ENCODE measurements at regions not wholly inside any gene's neighbourhood (a gene's known extent, or its start where the extent isn't known, plus 50 kb on each side); places are given as distances from the start of the nearest gene placed in this dataset.

- Mint-ChIP-seq H3K36me3 (no peaks in the 10 kb centered on the region), H3K27me3 (no peaks in the 10 kb centered on the region), H3K9me3 (no peaks in the 10 kb centered on the region), H3K4me3 (no peak overlapping the region), H3K27ac (no peak overlapping the region), H3K4me1 (no peaks in the 10 kb centered on the region)
- DNase-seq = no peak
- CTCF ChIA-PET = no interaction called here
Observed at GRCh38 chr3:3701949-3702348, 97.3 kb upstream of the LRRN1 start.

GRCh38 chr3:3699816-3700633 lies 99.2 kb upstream of the LRRN1 start:
- no peaks in the 10 kb centered on the region for H3K4me1 Mint-ChIP-seq
- no peak overlapping the region for H3K4me3 Mint-ChIP-seq
- no peaks in the 10 kb centered on the region for H3K36me3 Mint-ChIP-seq
- CTCF ChIA-PET = no interaction called here
- DNase-seq = no peak
- no peaks in the 10 kb centered on the region for H3K27me3 Mint-ChIP-seq
- no peaks in the 10 kb centered on the region for H3K9me3 Mint-ChIP-seq
- no peak overlapping the region for H3K27ac Mint-ChIP-seq

- H3K4me3 Mint-ChIP-seq = no peak overlapping the region
- CTCF ChIA-PET = no interaction called here
- no peak overlapping the region for H3K27ac Mint-ChIP-seq
- H3K27me3 Mint-ChIP-seq = no peaks in the 10 kb centered on the region
- no peaks in the 10 kb centered on the region for H3K4me1 Mint-ChIP-seq
- H3K9me3 Mint-ChIP-seq = no peaks in the 10 kb centered on the region
- DNase-seq = no peak
- no peaks in the 10 kb centered on the region for H3K36me3 Mint-ChIP-seq
Observed at GRCh38 chr3:3699407-3699806, 99.8 kb upstream of the LRRN1 start.

GRCh38 chr3:3696345-3696744 lies 102.9 kb upstream of the LRRN1 start:
- DNase-seq = no peak
- Mint-ChIP-seq H3K4me1 (no peaks in the 10 kb centered on the region), H3K27me3 (no peaks in the 10 kb centered on the region), H3K36me3 (no peaks in the 10 kb centered on the region), H3K27ac (no peak overlapping the region), H3K4me3 (no peak overlapping the region), H3K9me3 (no peaks in the 10 kb centered on the region)
- CTCF ChIA-PET = no interaction called here

- Mint-ChIP-seq H3K27me3 (no peaks in the 10 kb centered on the region), H3K4me3 (no peak overlapping the region), H3K4me1 (no peaks in the 10 kb centered on the region), H3K9me3 (no peaks in the 10 kb centered on the region), H3K36me3 (no peaks in the 10 kb centered on the region), H3K27ac (no peak overlapping the region)
- DNase-seq = no peak
- CTCF ChIA-PET = no interaction called here
Observed at GRCh38 chr3:3693593-3693992, 105.6 kb upstream of the LRRN1 start.

GRCh38 chr3:3689601-3690375 lies 109.4 kb upstream of the LRRN1 start:
- Mint-ChIP-seq H3K27ac (no peak overlapping the region), H3K4me1 (no peaks in the 10 kb centered on the region), H3K36me3 (no peaks in the 10 kb centered on the region), H3K4me3 (no peak overlapping the region), H3K9me3 (no peaks in the 10 kb centered on the region), H3K27me3 (no peaks in the 10 kb centered on the region)
- no peak for DNase-seq
- CTCF ChIA-PET = no interaction called here

- no peak for DNase-seq
- no peaks in the 10 kb centered on the region for H3K36me3 Mint-ChIP-seq
- H3K27me3 Mint-ChIP-seq = no peaks in the 10 kb centered on the region
- no peaks in the 10 kb centered on the region for H3K9me3 Mint-ChIP-seq
- H3K4me3 Mint-ChIP-seq = no peak overlapping the region
- no peaks in the 10 kb centered on the region for H3K4me1 Mint-ChIP-seq
- H3K27ac Mint-ChIP-seq = no peak overlapping the region
- CTCF ChIA-PET = interaction anchor here (0.7 kb wide), 1 partner anchor 1865 kb away, joined by 3 read pairs; no protein-coding TSS in a partner anchor
Observed at GRCh38 chr3:3686907-3687648, 112.2 kb upstream of the LRRN1 start.

- Mint-ChIP-seq H3K4me1 (no peaks in the 10 kb centered on the region), H3K27me3 (no peaks in the 10 kb centered on the region), H3K9me3 (no peaks in the 10 kb centered on the region), H3K36me3 (no peaks in the 10 kb centered on the region), H3K4me3 (no peak overlapping the region), H3K27ac (no peak overlapping the region)
- no peak for DNase-seq
- CTCF ChIA-PET = no interaction called here
Observed at GRCh38 chr3:3685721-3686120, 113.5 kb upstream of the LRRN1 start.

GRCh38 chr3:3683261-3683660 lies 116.0 kb upstream of the LRRN1 start:
- H3K4me3 Mint-ChIP-seq = no peak overlapping the region
- no peaks in the 10 kb centered on the region for H3K9me3 Mint-ChIP-seq
- no peaks in the 10 kb centered on the region for H3K36me3 Mint-ChIP-seq
- H3K4me1 Mint-ChIP-seq = no peaks in the 10 kb centered on the region
- H3K27ac Mint-ChIP-seq = no peak overlapping the region
- no peaks in the 10 kb centered on the region for H3K27me3 Mint-ChIP-seq
- CTCF ChIA-PET = no interaction called here
- no peak for DNase-seq

GRCh38 chr3:3675801-3676200 lies 123.4 kb upstream of the LRRN1 start:
- Mint-ChIP-seq H3K9me3 (peaks cover 2% of the 10 kb centered on the region), H3K27ac (no peak overlapping the region), H3K36me3 (no peaks in the 10 kb centered on the region), H3K4me3 (no peak overlapping the region), H3K27me3 (no peaks in the 10 kb centered on the region), H3K4me1 (no peaks in the 10 kb centered on the region)
- no peak for DNase-seq
- CTCF ChIA-PET = no interaction called here

- no peak for DNase-seq
- H3K4me3 Mint-ChIP-seq = no peak overlapping the region
- H3K36me3 Mint-ChIP-seq = no peaks in the 10 kb centered on the region
- no peak overlapping the region for H3K27ac Mint-ChIP-seq
- peaks cover 2% of the 10 kb centered on the region for H3K9me3 Mint-ChIP-seq
- H3K27me3 Mint-ChIP-seq = no peaks in the 10 kb centered on the region
- CTCF ChIA-PET = no interaction called here
- H3K4me1 Mint-ChIP-seq = no peaks in the 10 kb centered on the region
Observed at GRCh38 chr3:3675186-3675585, 124.0 kb upstream of the LRRN1 start.

GRCh38 chr3:3666664-3667063 lies 132.6 kb upstream of the LRRN1 start:
- peaks cover 3% of the 10 kb centered on the region for H3K27me3 Mint-ChIP-seq

GRCh38 chr3:3665961-3666640 lies 133.1 kb upstream of the LRRN1 start:
- Mint-ChIP-seq H3K4me1 (no peaks in the 10 kb centered on the region), H3K4me3 (no peak overlapping the region), H3K36me3 (no peaks in the 10 kb centered on the region), H3K27ac (no peak overlapping the region), H3K27me3 (peaks cover 5% of the 10 kb centered on the region), H3K9me3 (peaks cover 4% of the 10 kb centered on the region)
- DNase-seq = no peak
- CTCF ChIA-PET = no interaction called here

More at GRCh38 chr3:3666664-3667063, 132.6 kb upstream of the LRRN1 start:
- Mint-ChIP-seq H3K9me3 (peaks cover 4% of the 10 kb centered on the region), H3K4me3 (no peak overlapping the region), H3K27ac (no peak overlapping the region), H3K4me1 (no peaks in the 10 kb centered on the region), H3K36me3 (no peaks in the 10 kb centered on the region)
- CTCF ChIA-PET = no interaction called here
- no peak for DNase-seq

- no peak for DNase-seq
- CTCF ChIA-PET = no interaction called here
- H3K9me3 Mint-ChIP-seq = peaks cover 2% of the 10 kb centered on the region
- no peak overlapping the region for H3K4me3 Mint-ChIP-seq
- no peak overlapping the region for H3K27ac Mint-ChIP-seq
- no peaks in the 10 kb centered on the region for H3K4me1 Mint-ChIP-seq
- H3K27me3 Mint-ChIP-seq = peaks cover 5% of the 10 kb centered on the region
- no peaks in the 10 kb centered on the region for H3K36me3 Mint-ChIP-seq
Observed at GRCh38 chr3:3665546-3665945, 133.7 kb upstream of the LRRN1 start.

Data from activated naive CD4-positive, alpha-beta T cell treated with anti-CD3 and anti-CD28 coated beads, Interleukin-2, amount 10 ng/mL, durations not matched to agents 7 days and 5 days (primary cell).